K562 (cell line): ENCODE measurements at regions not wholly inside any gene's neighbourhood (a gene's known extent, or its start where the extent isn't known, plus 50 kb on each side); places are given as distances from the start of the nearest gene placed in this dataset.

Experiments
- ATAC-seq: fragments of 200-7000 bp; cut with Tn5 transposase; 3 replicates; pipeline ENCODE4 v1.9.1; 2020; ENCODE audit warnings: moderate library complexity
- BruUV-seq: library from RNA; stranded (reverse); fragments of 400-500 nt; replicated peaks from 2 replicates; lab custom pipeline; 2021; lab: Mats Ljungman, UMichigan
- CTCF ChIA-PET: fragments of 300-600 bp; formaldehyde crosslinking; extraction: SDS; loops from one replicate; lab custom pipeline; 2021; ENCODE audit warnings: low intra/inter-chr PET ratio; lab: Yijun Ruan, JAX
- POLR2A ChIA-PET: fragments of 300-600, 350-650 bp; sonication (Branson Sonifier 250); formaldehyde crosslinking; extraction: SDS; loops from one replicate; lab custom pipeline; 2021; ENCODE audit warnings: antibody characterized with exemption, inconsistent platforms; lab: Yijun Ruan, JAX
- DNase-seq, 4 experiments: peaks; one replicate each; pipeline versions ENCODE4 v3.0.0 to v3.0.0-alpha.2; 2011 to 2018; ENCODE audit warnings: low spot score in 3 of 4, mixed read lengths in 3 of 4; ENCODE audit errors: extremely low read depth in 1 of 4
- FAIRE-seq: peaks from 2 replicates; lab custom pipeline; 2011; peaks lifted over from hg19 to GRCh38; lab: Jason Lieb, UNC
- H2AFZ ChIP-seq: 2 replicates; pipeline ENCODE4 v1.6.0; 2011; ENCODE audit warnings: low read depth, low read length, control low read depth, inconsistent platforms
- H3K27ac ChIP-seq: fragments of 200-600 bp; 3 replicates; pipeline ENCODE4 v1.8.0; 2011; ENCODE audit warnings: low read depth, mild to moderate bottlenecking, control low read depth, inconsistent platforms, low read length, moderate library complexity, mixed read lengths; ENCODE audit errors: extremely low read depth
- H3K27me3 ChIP-seq, 2 experiments: fragments of 300-600 bp in 1 of 2; 2 replicates in 1 of 2; 3 replicates in 1 of 2; pipeline versions ENCODE4 v1.6.0 to v1.8.0; 2011; ENCODE audit warnings: inconsistent platforms in 2 of 2, low read length in 2 of 2, mild to moderate bottlenecking in 1 of 2, mixed read lengths in 1 of 2, moderate library complexity in 1 of 2; ENCODE audit not compliant: control insufficient read depth in 2 of 2, insufficient read depth in 2 of 2
- H3K36me3 ChIP-seq: fragments of 300-600 bp; 3 replicates; pipeline ENCODE4 v1.8.0; 2011; ENCODE audit warnings: mild to moderate bottlenecking, low read length, inconsistent platforms; ENCODE audit not compliant: control insufficient read depth, insufficient read depth
- H3K4me1 ChIP-seq, 2 experiments: fragments of 200-600 bp in 1 of 2; replicated peaks in 1 of 2; 2 replicates in 1 of 2; 3 replicates in 1 of 2; pipeline versions ENCODE4 v1.5.1 to v1.8.0; 2011; ENCODE audit warnings: inconsistent platforms in 2 of 2, low read length in 2 of 2, mild to moderate bottlenecking in 1 of 2, mixed read lengths in 1 of 2, moderate library complexity in 1 of 2; ENCODE audit not compliant: control insufficient read depth in 2 of 2, insufficient read depth in 2 of 2
- H3K4me2 ChIP-seq: 2 replicates; pipeline ENCODE4 v1.6.1; 2011; ENCODE audit warnings: low read length, control low read depth, inconsistent platforms, mixed read lengths; ENCODE audit not compliant: insufficient read depth
- H3K4me3 ChIP-seq: fragments of 200-600 bp; sonication (generic), shearing (Covaris generic); 2 replicates; pipeline ENCODE4 v1.5.1; 2016; ENCODE audit warnings: control low read depth, inconsistent platforms
- H3K79me2 ChIP-seq: fragments of 200-600 bp; 3 replicates; pipeline ENCODE4 v1.8.0; 2011; ENCODE audit warnings: low read length, inconsistent platforms; ENCODE audit not compliant: control insufficient read depth, insufficient read depth
- H3K9ac ChIP-seq, 2 experiments: 2 replicates each; pipeline versions ENCODE4 v1.6.0 to v1.6.1; 2011; ENCODE audit warnings: low read depth in 2 of 2, low read length in 2 of 2, control low read depth in 1 of 2, inconsistent platforms in 1 of 2, mild to moderate bottlenecking in 1 of 2, mixed read lengths in 1 of 2; ENCODE audit not compliant: insufficient read depth in 1 of 2
- H3K9me1 ChIP-seq: one replicate; pipeline ENCODE4 v1.6.0; 2011; ENCODE audit warnings: inconsistent platforms, mild to moderate bottlenecking, low read length, moderate library complexity; ENCODE audit not compliant: control insufficient read depth, insufficient read depth
- H3K9me3 ChIP-seq: replicated peaks from 2 replicates; pipeline ENCODE4 v1.5.1; 2011; ENCODE audit warnings: low read depth, low read length, inconsistent platforms; ENCODE audit not compliant: control insufficient read depth, insufficient read depth
- H4K20me1 ChIP-seq: replicated peaks from 2 replicates; pipeline ENCODE4 v1.6.1; 2011; ENCODE audit warnings: low read length, inconsistent platforms, mixed read lengths; ENCODE audit not compliant: control insufficient read depth, insufficient read depth
- BHLHE40 ChIP-seq: IDR thresholded peaks from 2 replicates; pipeline ENCODE4 v1.6.1; 2011; ENCODE audit warnings: low read length, improper control_type of control experiment
- E2F5 ChIP-seq: sonication (generic); formaldehyde crosslinking; IDR thresholded peaks from 2 replicates; pipeline ENCODE4 v1.8.0; 2022; ENCODE audit warnings: mild to moderate bottlenecking, missing genetic modification reagents
- ELF1 ChIP-seq: fragments of 200-800 bp; sonication (Bioruptor generic); IDR thresholded peaks from 2 replicates; pipeline ENCODE4 v1.6.1; 2016; ENCODE audit warnings: missing genetic modification characterization, missing compliant biosample characterization
- ERF ChIP-seq: fragments of 450-650 bp; formaldehyde crosslinking; IDR thresholded peaks from 2 replicates; pipeline ENCODE4 v1.4.0; 2020; ENCODE audit warnings: mild to moderate bottlenecking, mixed read lengths
- ZNF133 ChIP-seq: fragments of 250-450 bp; sonication (Bioruptor Pico); IDR thresholded peaks from 2 replicates; pipeline ENCODE4 v1.4.0; 2020; ENCODE audit warnings: mild to moderate bottlenecking
- ZZZ3 ChIP-seq: fragments of 450-650 bp; IDR thresholded peaks from 2 replicates; pipeline ENCODE4 v1.6.1; 2016; ENCODE audit warnings: antibody characterized with exemption, mild to moderate bottlenecking, moderate library complexity
- WGBS: fragments of 100-300 bp; shearing (Covaris generic); methylation state at CpG from one replicate; pipeline ENCODE4 v1.1.6; 2016; ENCODE audit warnings: low coverage, mixed read lengths; ENCODE audit not compliant: insufficient coverage; ENCODE audit errors: missing lambda C conversion rate; 5-methylcytosine and 5-hydroxymethylcytosine counted together
- in situ Hi-C: fragments of 300-500 bp; cut with MboI; formaldehyde crosslinking; loops from 4 replicates; pipeline ENCODE4 v1.15.0; 2018; ENCODE audit warnings: inconsistent platforms, mixed read lengths
- intact Hi-C: fragments of 100-400 bp; cut with micrococcal nuclease; formaldehyde crosslinking; loops from 2 replicates; pipeline ENCODE4 v1.14.2; 2022
- TF ChIP-seq, protein P1 (sequence below): fragments of 250-450 bp; sonication (Bioruptor Pico); IDR thresholded peaks from 2 replicates; pipeline ENCODE4 v1.9.0; 2021; ENCODE audit warnings: mild to moderate bottlenecking, inconsistent platforms

DNA sequence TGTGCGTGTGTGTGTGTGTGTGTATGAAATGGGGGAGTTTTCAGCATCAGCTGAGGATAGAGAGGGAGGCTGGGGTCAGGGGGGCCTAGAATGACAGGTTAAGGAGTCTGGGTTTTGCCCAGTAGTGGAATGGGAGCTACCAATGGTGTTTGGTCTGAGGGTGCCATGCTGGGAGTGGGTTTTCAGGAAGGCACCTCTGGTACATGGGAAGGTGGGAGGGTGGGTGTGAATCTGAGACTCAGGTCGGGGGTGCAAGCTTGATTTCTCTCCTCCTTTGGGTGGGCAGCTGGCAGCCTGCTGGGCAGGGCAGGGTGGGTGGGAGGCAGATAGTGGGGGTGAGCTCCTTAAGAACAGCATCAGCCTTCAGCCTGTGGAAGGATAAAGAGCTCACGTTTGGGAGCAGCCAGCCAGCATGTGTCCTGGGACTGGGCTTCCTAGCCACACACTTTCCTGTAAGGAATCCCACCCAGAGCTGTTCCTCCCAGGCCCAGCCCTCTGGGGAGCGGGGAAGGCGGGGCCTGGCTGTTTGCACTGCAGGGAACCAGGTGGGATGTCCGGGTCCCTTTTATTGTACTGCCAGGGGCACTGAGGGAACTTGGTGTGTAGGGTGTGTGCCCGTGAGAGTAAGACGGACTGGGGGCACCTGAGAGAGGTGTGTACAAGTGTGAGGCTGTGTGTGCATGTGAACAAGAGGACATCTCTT, 152.8 kb downstream of the FOXD2 start:
- Histone ChIP-seq H3K4me1 (peaks cover 0 to 5% of the 10 kb centered on the region in 2 experiments; a peak in 1 of 5 replicates), H3K27ac (no peak overlapping the region), H4K20me1 (no peaks in the 10 kb centered on the region), H3K9me1 (no peaks in the 10 kb centered on the region), H3K4me3 (no peak overlapping the region), H3K9ac (no peak overlapping the region), H3K36me3 (no peaks in the 10 kb centered on the region), H3K4me2 (no peak overlapping the region), H3K79me2 (no peaks in the 10 kb centered on the region), H2AFZ (no peak overlapping the region), H3K27me3 (peaks cover 30 to 66% of the 10 kb centered on the region in 2 experiments; a peak in 4 of 5 replicates), H3K9me3 (0 out of 2 replicates have a peak, but pooled peaks cover 3% of the 10 kb centered on the region)
- no TSS peak for BruUV-seq
- WGBS, result 0% methylated on average over 8 of the region's 8 CpGs
- ChIA-PET CTCF (no interaction called here), POLR2A (interaction anchor here (0.6 to 0.9 kb wide), 2 partner anchors 11 to 19 kb away, joined by 3 to 4 read pairs; no protein-coding TSS in a partner anchor)
- in situ Hi-C loops, result no loop called here
- no peak for TF ChIP-seq ELF1 (tag)
- TF ChIP-seq, protein P1, sequence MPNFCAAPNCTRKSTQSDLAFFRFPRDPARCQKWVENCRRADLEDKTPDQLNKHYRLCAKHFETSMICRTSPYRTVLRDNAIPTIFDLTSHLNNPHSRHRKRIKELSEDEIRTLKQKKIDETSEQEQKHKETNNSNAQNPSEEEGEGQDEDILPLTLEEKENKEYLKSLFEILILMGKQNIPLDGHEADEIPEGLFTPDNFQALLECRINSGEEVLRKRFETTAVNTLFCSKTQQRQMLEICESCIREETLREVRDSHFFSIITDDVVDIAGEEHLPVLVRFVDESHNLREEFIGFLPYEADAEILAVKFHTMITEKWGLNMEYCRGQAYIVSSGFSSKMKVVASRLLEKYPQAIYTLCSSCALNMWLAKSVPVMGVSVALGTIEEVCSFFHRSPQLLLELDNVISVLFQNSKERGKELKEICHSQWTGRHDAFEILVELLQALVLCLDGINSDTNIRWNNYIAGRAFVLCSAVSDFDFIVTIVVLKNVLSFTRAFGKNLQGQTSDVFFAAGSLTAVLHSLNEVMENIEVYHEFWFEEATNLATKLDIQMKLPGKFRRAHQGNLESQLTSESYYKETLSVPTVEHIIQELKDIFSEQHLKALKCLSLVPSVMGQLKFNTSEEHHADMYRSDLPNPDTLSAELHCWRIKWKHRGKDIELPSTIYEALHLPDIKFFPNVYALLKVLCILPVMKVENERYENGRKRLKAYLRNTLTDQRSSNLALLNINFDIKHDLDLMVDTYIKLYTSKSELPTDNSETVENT (CRISPR knock-in tag), result no peak
- no peak for TF ChIP-seq ZZZ3
- TF ChIP-seq E2F5 (CRISPR knock-in tag), result no peak
- TF ChIP-seq ZNF133 (CRISPR knock-in tag), result no peak
- TF ChIP-seq BHLHE40, result no peak
- TF ChIP-seq ERF (CRISPR knock-in tag), result no peak
- ATAC-seq (no peak), FAIRE-seq (no peak), DNase-seq (no peak)
- intact Hi-C loops, result no loop called here
